GM10266 (cell line): ENCODE measurements at regions not wholly inside any gene's neighbourhood (a gene's known extent, or its start where the extent isn't known, plus 50 kb on each side); places are given as distances from the start of the nearest gene placed in this dataset.
"Not testable (repeated sequence)": the region's sequence is repeated elsewhere in the genome, so short reads cannot be mapped to it uniquely, and the experiment has no call there.

Experiments
- DNase-seq: peaks from one replicate; pipeline ENCODE4 v3.0.0; 2012; ENCODE audit errors: extremely low spot score
- CTCF ChIP-seq: IDR thresholded peaks from 2 replicates; pipeline ENCODE4 v1.5.1; 2012; ENCODE audit warnings: mild to moderate bottlenecking, low read depth; ENCODE audit not compliant: control insufficient read depth, insufficient read depth; ENCODE audit errors: missing control alignments

- TF ChIP-seq CTCF: no peak
- DNase-seq: peak; percentile 62
Measured at GRCh38 chr7:92904244-92905131, 68.1 kb upstream of the CDK6 start.

GRCh38 chr7:92898798-92899197 is 62.4 kb upstream of the CDK6 start:
- DNase-seq: no peak
- TF ChIP-seq CTCF: no peak

DNA sequence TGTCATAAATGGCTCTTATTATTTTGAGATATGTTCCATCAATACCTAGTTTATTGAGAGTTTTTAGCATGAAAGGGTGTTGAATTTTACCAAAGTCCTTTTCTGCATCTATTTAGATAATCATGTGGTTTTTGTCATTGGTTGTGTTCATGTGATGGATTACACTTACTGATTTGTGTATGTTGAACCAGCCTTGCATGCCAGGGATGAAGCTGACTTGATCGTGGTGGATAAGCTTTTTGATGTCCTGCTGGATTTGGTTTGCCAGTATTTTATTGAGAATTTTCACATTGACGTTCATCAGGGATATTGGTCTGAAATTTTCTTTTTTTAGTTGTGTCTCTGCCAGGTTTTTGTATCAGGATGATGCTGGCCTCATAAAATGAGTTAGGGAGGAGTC is 58.5 kb upstream of the CDK6 start:
- DNase-seq: not testable (repeated sequence)

DNA sequence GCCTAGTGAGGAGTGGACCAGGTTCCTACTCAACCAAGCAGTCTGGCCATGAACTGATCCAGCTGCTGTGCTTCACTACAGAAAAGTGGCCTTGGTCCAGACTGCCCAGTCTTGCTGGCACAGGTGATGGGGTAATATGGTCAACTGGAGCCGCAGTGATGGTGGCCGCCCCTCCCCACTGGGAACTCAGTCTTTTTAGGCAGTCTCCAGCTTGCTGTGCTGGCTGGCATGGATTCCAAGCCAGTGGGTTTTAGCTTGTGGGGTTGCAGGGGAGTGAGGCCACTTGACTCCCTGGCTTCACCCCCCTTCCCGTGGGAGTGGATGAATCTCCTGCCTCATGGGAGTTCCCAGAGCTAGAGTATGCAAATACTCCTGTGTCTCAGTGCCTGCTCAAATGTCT is 52.7 kb upstream of the CDK6 start:
- DNase-seq: no peak
- no peak for TF ChIP-seq CTCF
